GM23338 (cell line): ENCODE measurements at regions not wholly inside any gene's neighbourhood (a gene's known extent, or its start where the extent isn't known, plus 50 kb on each side); places are given as distances from the start of the nearest gene placed in this dataset.

Source experiments
- CREB1 ChIP-seq: fragments of 250-450 bp; sonication (Bioruptor Pico); IDR thresholded peaks from 2 replicates; pipeline ENCODE4 v1.5.0; 2020; ENCODE audit warnings: low read depth, mild to moderate bottlenecking, moderate library complexity
- CTCF ChIP-seq, 2 experiments: fragments of 200-600 bp in 1 of 2; sonication (generic) in 1 of 2; conservative IDR thresholded peaks; 2 replicates each; pipeline versions ENCODE4 v1.5.1 to v1.6.1; 2016 to 2017; ENCODE audit warnings: antibody characterized with exemption in 2 of 2, low read depth in 2 of 2, mild to moderate bottlenecking in 2 of 2, moderate library complexity in 1 of 2
- ETS1 ChIP-seq: IDR thresholded peaks from 2 replicates; pipeline ENCODE4 v1.6.1; 2016; ENCODE audit warnings: antibody characterized with exemption
- EZH2 ChIP-seq: fragments of 200-600 bp; sonication (generic); IDR thresholded peaks from one replicate; pipeline ENCODE4 v1.8.0; 2017; ENCODE audit warnings: antibody characterized with exemption, mild to moderate bottlenecking, low read depth; ENCODE audit not compliant: unreplicated experiment
- EZH2phosphoT487 ChIP-seq: fragments of 200-600 bp; sonication (generic); IDR thresholded peaks from one replicate; pipeline ENCODE4 v1.8.1; 2018; ENCODE audit warnings: antibody characterized with exemption; ENCODE audit not compliant: unreplicated experiment
- NANOG ChIP-seq: IDR thresholded peaks from 2 replicates; pipeline ENCODE4 v1.6.1; 2016; ENCODE audit warnings: antibody characterized with exemption, borderline replicate concordance
- POLR2AphosphoS5 ChIP-seq: IDR thresholded peaks from 2 replicates; pipeline ENCODE4 v1.6.1; 2016; ENCODE audit warnings: antibody characterized with exemption, low read depth
- REST ChIP-seq: IDR thresholded peaks from one replicate; pipeline ENCODE4 v1.6.1; 2018; ENCODE audit warnings: antibody characterized with exemption; ENCODE audit not compliant: unreplicated experiment
- ZNF114 ChIP-seq: fragments of 250-450 bp; sonication (Bioruptor Pico); IDR thresholded peaks from 2 replicates; pipeline ENCODE4 v1.5.0; 2020; ENCODE audit warnings: mild to moderate bottlenecking, moderate library complexity

- TF ChIP-seq CTCF (conservative IDR thresholded peaks at IDR 0.05; ENCODE audit: low read depth in 2 of 2): no peak
- TF ChIP-seq POLR2AphosphoS5: no peak
- no peak for TF ChIP-seq REST
- TF ChIP-seq EZH2phosphoT487: no peak
- TF ChIP-seq EZH2: no peak
- no peak for TF ChIP-seq NANOG
- no peak for TF ChIP-seq ZNF114 (CRISPR knock-in tag)
- TF ChIP-seq ETS1: no peak
- no peak for TF ChIP-seq CREB1 (CRISPR knock-in tag)
Measured at GRCh38 chr18:1350931-1351450, 446.3 kb downstream of the ADCYAP1 start.
